ENCODE measurements at regions not wholly inside any gene's neighbourhood (a gene's known extent, or its start where the extent isn't known, plus 50 kb on each side); places are given as distances from the start of the nearest gene placed in this dataset.

DNA sequence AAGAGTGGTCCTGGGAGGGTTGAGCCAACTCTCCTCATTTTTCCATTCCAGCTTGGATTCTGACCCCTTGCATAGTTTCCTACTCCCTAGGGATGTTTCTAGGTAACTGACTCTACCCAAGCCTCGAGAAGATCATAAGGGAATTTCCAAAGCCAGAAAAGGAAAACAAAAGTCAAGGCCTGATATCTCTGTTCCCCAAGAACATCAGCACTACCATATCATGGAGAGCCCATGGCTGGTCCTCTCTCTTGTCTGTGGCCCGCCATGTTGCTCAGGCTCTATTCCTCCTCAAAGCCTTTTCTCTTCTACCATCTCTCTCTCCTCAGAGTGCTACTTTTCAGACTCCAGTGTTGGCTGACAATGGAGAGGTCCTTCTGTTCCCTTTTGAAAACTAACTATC is 99.6 kb upstream of the KLF7 start:
- TF ChIP-seq, protein P1, sequence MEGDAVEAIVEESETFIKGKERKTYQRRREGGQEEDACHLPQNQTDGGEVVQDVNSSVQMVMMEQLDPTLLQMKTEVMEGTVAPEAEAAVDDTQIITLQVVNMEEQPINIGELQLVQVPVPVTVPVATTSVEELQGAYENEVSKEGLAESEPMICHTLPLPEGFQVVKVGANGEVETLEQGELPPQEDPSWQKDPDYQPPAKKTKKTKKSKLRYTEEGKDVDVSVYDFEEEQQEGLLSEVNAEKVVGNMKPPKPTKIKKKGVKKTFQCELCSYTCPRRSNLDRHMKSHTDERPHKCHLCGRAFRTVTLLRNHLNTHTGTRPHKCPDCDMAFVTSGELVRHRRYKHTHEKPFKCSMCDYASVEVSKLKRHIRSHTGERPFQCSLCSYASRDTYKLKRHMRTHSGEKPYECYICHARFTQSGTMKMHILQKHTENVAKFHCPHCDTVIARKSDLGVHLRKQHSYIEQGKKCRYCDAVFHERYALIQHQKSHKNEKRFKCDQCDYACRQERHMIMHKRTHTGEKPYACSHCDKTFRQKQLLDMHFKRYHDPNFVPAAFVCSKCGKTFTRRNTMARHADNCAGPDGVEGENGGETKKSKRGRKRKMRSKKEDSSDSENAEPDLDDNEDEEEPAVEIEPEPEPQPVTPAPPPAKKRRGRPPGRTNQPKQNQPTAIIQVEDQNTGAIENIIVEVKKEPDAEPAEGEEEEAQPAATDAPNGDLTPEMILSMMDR (IDR thresholded peaks at IDR 0.05; ENCODE audit: insufficient read depth, low read depth, low read length) = no peak
- no peak for TF ChIP-seq EZH2 (IDR thresholded peaks at IDR 0.05; ENCODE audit: insufficient read depth, low read length)
